ENCODE measurements at regions not wholly inside any gene's neighbourhood (a gene's known extent, or its start where the extent isn't known, plus 50 kb on each side); places are given as distances from the start of the nearest gene placed in this dataset.

GRCh38 chr11:70854901-70855556 is 397.3 kb downstream of the SHANK2 start:
- H3K79me2 ChIP-seq (ENCODE audit: insufficient read depth): no peaks in the 10 kb centered on the region
- H2AFZ ChIP-seq: no peak overlapping the region
- WGBS, 2 experiments (ENCODE audit: low coverage in 1 of 2, low lambda C conversion rate in 2 of 2, missing lambda C conversion rate in 2 of 2): 13 to 16% methylated on average over 5 to 6 of the region's 6 CpGs
- no peaks in the 10 kb centered on the region for H3F3A ChIP-seq (ENCODE audit: insufficient read depth)
- H3K4me1 ChIP-seq (ENCODE audit: insufficient read depth): no peaks in the 10 kb centered on the region
- H3K9ac ChIP-seq: no peak overlapping the region
- H3K36me3 ChIP-seq (ENCODE audit: low read depth): no peaks in the 10 kb centered on the region
- in situ Hi-C loops (cut with MboI): no loop called here
- H3K4me2 ChIP-seq (ENCODE audit: unreplicated experiment): no peak overlapping the region
- H3K4me3 ChIP-seq: no peak overlapping the region
- H3K27ac ChIP-seq: no peak overlapping the region
- H4K20me1 ChIP-seq (ENCODE audit: insufficient read depth): no peaks in the 10 kb centered on the region
- no peak for DNase-seq
- no peaks in the 10 kb centered on the region for H3K27me3 ChIP-seq (replicated peaks; ENCODE audit: insufficient read depth)
- TF ChIP-seq EZH2phosphoT487 (IDR thresholded peaks at IDR 0.05; ENCODE audit: insufficient read depth, low read depth) (no peak), EZH2 (IDR thresholded peaks at IDR 0.05; ENCODE audit: insufficient read depth, poor library complexity, severe bottlenecking) (no peak)
- no peaks in the 10 kb centered on the region for H3K9me3 ChIP-seq (ENCODE audit: low read depth)
- no peaks in the 10 kb centered on the region for H3K9me2 ChIP-seq (ENCODE audit: insufficient read depth)

- H3K27ac ChIP-seq: no peak overlapping the region
- no peaks in the 10 kb centered on the region for H4K20me1 ChIP-seq (ENCODE audit: insufficient read depth)
- no peaks in the 10 kb centered on the region for H3K9me3 ChIP-seq (ENCODE audit: low read depth)
- H3F3A ChIP-seq (ENCODE audit: insufficient read depth): no peaks in the 10 kb centered on the region
- no peaks in the 10 kb centered on the region for H3K4me1 ChIP-seq (ENCODE audit: insufficient read depth)
- DNase-seq: no peak
- TF ChIP-seq EZH2phosphoT487 (IDR thresholded peaks at IDR 0.05; ENCODE audit: insufficient read depth, low read depth) (no peak), EZH2 (IDR thresholded peaks at IDR 0.05; ENCODE audit: insufficient read depth, poor library complexity, severe bottlenecking) (no peak)
- H3K9me2 ChIP-seq (ENCODE audit: insufficient read depth): no peaks in the 10 kb centered on the region
- H3K36me3 ChIP-seq (ENCODE audit: low read depth): no peaks in the 10 kb centered on the region
- no peak overlapping the region for H3K4me2 ChIP-seq (ENCODE audit: unreplicated experiment)
- WGBS, 2 experiments (ENCODE audit: low coverage in 1 of 2, low lambda C conversion rate in 2 of 2, missing lambda C conversion rate in 2 of 2): 64 to 73% methylated on average over 3 of the region's 3 CpGs
- H3K27me3 ChIP-seq (replicated peaks; ENCODE audit: insufficient read depth): no peaks in the 10 kb centered on the region
- H2AFZ ChIP-seq: no peak overlapping the region
- H3K4me3 ChIP-seq: no peak overlapping the region
- no peaks in the 10 kb centered on the region for H3K79me2 ChIP-seq (ENCODE audit: insufficient read depth)
- in situ Hi-C loops (cut with MboI): no loop called here
- H3K9ac ChIP-seq: no peak overlapping the region
Measured at GRCh38 chr11:70857894-70858293, 394.5 kb downstream of the SHANK2 start.

- Histone ChIP-seq H3K27me3 (replicated peaks; ENCODE audit: insufficient read depth) (no peaks in the 10 kb centered on the region), H3K27ac (no peak overlapping the region), H3K9me3 (ENCODE audit: low read depth) (no peaks in the 10 kb centered on the region), H3K4me1 (ENCODE audit: insufficient read depth) (no peaks in the 10 kb centered on the region), H4K20me1 (ENCODE audit: insufficient read depth) (no peaks in the 10 kb centered on the region), H3K79me2 (ENCODE audit: insufficient read depth) (no peaks in the 10 kb centered on the region), H3F3A (ENCODE audit: insufficient read depth) (no peaks in the 10 kb centered on the region), H3K36me3 (ENCODE audit: low read depth) (no peaks in the 10 kb centered on the region), H3K9ac (no peak overlapping the region), H3K4me3 (no peak overlapping the region), H3K9me2 (ENCODE audit: insufficient read depth) (no peaks in the 10 kb centered on the region), H3K4me2 (ENCODE audit: unreplicated experiment) (no peak overlapping the region), H2AFZ (no peak overlapping the region)
- TF ChIP-seq EZH2phosphoT487 (IDR thresholded peaks at IDR 0.05; ENCODE audit: insufficient read depth, low read depth) (no peak), EZH2 (IDR thresholded peaks at IDR 0.05; ENCODE audit: insufficient read depth, poor library complexity, severe bottlenecking) (no peak)
- DNase-seq: no peak
- in situ Hi-C loops (cut with MboI): no loop called here
- 54 to 58% methylated on average over 4 of the region's 4 CpGs for WGBS, 2 experiments (ENCODE audit: low coverage in 1 of 2, low lambda C conversion rate in 2 of 2, missing lambda C conversion rate in 2 of 2)
Measured at GRCh38 chr11:70859180-70859579, 393.2 kb downstream of the SHANK2 start.

GRCh38 chr11:70860888-70861287 is 391.5 kb downstream of the SHANK2 start:
- Histone ChIP-seq H4K20me1 (ENCODE audit: insufficient read depth) (no peaks in the 10 kb centered on the region), H3K36me3 (ENCODE audit: low read depth) (no peaks in the 10 kb centered on the region), H3K9me2 (ENCODE audit: insufficient read depth) (no peaks in the 10 kb centered on the region), H3F3A (ENCODE audit: insufficient read depth) (no peaks in the 10 kb centered on the region), H3K9ac (no peak overlapping the region), H2AFZ (no peak overlapping the region), H3K27me3 (replicated peaks; ENCODE audit: insufficient read depth) (no peaks in the 10 kb centered on the region), H3K4me3 (no peak overlapping the region), H3K4me2 (ENCODE audit: unreplicated experiment) (no peak overlapping the region), H3K4me1 (ENCODE audit: insufficient read depth) (no peaks in the 10 kb centered on the region), H3K9me3 (ENCODE audit: low read depth) (no peaks in the 10 kb centered on the region), H3K27ac (no peak overlapping the region), H3K79me2 (ENCODE audit: insufficient read depth) (no peaks in the 10 kb centered on the region)
- no peak for DNase-seq
- WGBS, 2 experiments (ENCODE audit: low coverage in 1 of 2, low lambda C conversion rate in 2 of 2, missing lambda C conversion rate in 2 of 2): 38 to 46% methylated on average over 7 of the region's 7 CpGs
- in situ Hi-C loops (cut with MboI): no loop called here
- TF ChIP-seq EZH2 (IDR thresholded peaks at IDR 0.05; ENCODE audit: insufficient read depth, poor library complexity, severe bottlenecking) (no peak), EZH2phosphoT487 (IDR thresholded peaks at IDR 0.05; ENCODE audit: insufficient read depth, low read depth) (no peak)

- WGBS, 2 experiments (ENCODE audit: low coverage in 1 of 2, low lambda C conversion rate in 2 of 2, missing lambda C conversion rate in 2 of 2): 4 to 10% methylated on average over 2 of the region's 2 CpGs
- Histone ChIP-seq H3K27ac (no peak overlapping the region), H3K9ac (no peak overlapping the region), H3K36me3 (ENCODE audit: low read depth) (no peaks in the 10 kb centered on the region), H3K4me2 (ENCODE audit: unreplicated experiment) (no peak overlapping the region), H3K4me1 (ENCODE audit: insufficient read depth) (no peaks in the 10 kb centered on the region), H3K27me3 (replicated peaks; ENCODE audit: insufficient read depth) (no peaks in the 10 kb centered on the region), H3F3A (ENCODE audit: insufficient read depth) (no peaks in the 10 kb centered on the region), H3K9me3 (ENCODE audit: low read depth) (no peaks in the 10 kb centered on the region), H3K4me3 (no peak overlapping the region), H2AFZ (no peak overlapping the region), H4K20me1 (ENCODE audit: insufficient read depth) (no peaks in the 10 kb centered on the region), H3K9me2 (ENCODE audit: insufficient read depth) (no peaks in the 10 kb centered on the region), H3K79me2 (ENCODE audit: insufficient read depth) (no peaks in the 10 kb centered on the region)
- DNase-seq: no peak
- TF ChIP-seq EZH2phosphoT487 (IDR thresholded peaks at IDR 0.05; ENCODE audit: insufficient read depth, low read depth): no peak
- no peak for TF ChIP-seq EZH2 (IDR thresholded peaks at IDR 0.05; ENCODE audit: insufficient read depth, poor library complexity, severe bottlenecking)
- in situ Hi-C loops (cut with MboI): no loop called here
Measured at GRCh38 chr11:70861559-70861958, 390.8 kb downstream of the SHANK2 start.

Data from GM23248 (cell line).